DMS153 (cell line): ENCODE measurements at regions not wholly inside any gene's neighbourhood (a gene's known extent, or its start where the extent isn't known, plus 50 kb on each side); places are given as distances from the start of the nearest gene placed in this dataset.

Experiments
- DNase-seq: peaks from one replicate; lab custom pipeline; 2025; lab: John Stamatoyannopoulos, UW

DNA sequence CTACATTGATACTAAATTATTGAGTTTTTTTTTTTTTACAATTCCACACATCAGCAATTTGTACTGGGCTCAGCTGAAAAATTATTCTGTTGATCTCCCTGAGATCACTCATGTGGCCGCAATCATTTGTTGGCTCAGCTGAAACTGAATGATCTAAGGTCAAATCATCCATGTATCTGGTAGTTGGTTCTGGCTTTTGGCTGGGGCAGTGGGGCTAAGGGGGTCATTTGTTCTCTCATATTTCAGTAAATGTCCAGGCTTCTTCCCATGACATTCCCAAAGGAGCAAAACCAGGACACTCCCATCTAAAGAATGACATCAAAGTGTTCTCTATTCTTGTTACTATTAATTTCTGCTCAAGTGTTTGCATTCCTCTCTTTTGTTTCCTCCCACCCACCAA is 806.7 kb upstream of the ADGRL2 start:
- no peak for DNase-seq

- no peak for DNase-seq
Measured at GRCh38 chr1:80993154-80993980, 807.4 kb upstream of the ADGRL2 start.

DNA sequence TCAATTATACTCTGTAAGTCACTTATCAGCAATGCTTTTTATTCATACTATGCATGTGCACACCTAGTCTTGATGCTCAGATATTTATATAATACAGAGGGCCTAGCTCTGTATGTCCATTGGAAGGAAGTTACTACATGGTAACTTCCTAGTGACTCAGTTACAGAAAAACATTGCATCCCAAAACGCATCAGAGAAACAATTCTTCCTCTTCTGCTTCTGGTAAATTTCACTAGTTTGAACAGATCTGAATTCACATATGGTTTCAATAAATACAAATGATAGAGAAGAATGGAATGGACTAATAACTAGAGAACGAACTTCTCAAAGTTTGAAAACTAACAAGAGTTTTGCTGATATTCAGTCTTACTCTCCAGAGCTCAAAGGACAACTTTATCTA is 811.3 kb upstream of the ADGRL2 start:
- DNase-seq = no peak

DNA sequence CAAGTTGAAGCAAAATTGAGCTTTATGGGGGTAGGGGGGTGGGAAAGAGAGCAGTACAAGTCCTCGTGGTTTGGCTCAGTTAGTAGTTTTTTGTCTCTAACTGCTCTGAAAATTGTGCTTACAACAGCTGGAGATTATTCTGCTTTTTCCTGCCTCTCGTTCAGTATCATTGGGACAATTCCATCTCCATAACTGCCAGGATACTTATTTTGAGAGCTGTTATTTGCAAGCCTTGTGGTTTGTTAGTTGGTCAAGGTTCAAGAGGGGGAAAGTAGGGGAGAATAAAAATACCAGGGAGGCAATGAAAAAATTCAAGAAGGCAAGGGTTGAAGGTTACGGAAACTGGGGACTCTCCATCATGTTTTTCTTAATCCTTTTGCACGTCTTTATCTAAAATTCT is 811.8 kb upstream of the ADGRL2 start:
- DNase-seq = no peak

- no peak for DNase-seq
Measured at GRCh38 chr1:80987824-80988223, 812.9 kb upstream of the ADGRL2 start.

DNA sequence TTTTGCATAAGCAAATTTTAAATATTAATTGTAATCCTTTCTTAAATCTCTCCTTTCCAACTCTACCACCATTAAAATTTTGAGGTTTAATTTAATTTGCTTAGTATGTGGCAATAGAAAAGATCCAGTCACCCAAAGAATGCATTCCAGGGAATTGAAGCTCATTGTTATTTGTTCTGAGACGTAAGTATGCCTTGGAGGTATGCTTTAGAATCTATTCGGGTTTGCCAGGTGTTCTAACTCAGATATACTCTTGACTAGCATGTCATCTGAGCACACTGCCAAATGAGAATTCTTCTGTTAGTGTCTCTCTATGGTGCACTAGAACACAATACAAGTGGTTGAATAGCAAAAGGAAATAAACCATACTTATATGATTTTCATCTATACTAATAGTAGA is 813.6 kb upstream of the ADGRL2 start:
- DNase-seq = no peak

DNA sequence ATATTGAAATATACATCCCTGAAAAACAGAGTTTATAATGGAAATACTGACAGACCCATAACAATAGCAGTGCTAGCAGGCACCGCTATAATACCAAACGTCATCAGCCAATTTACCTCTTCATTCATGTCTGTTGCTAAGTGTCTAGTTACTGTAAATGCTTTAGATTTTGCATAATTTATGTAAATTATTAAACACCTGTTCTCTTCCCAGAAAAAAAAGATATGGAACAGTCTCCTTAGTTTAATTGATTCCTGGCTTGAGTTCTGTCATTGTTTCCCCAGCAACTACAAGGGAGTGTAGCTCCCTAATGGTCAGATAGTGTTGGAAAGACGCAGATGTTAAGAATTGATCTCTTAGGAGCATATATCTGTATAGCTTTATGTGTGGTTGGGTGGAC is 817.9 kb upstream of the ADGRL2 start:
- DNase-seq = no peak

GRCh38 chr1:80973101-80973500 is 827.6 kb upstream of the ADGRL2 start:
- no peak for DNase-seq

DNA sequence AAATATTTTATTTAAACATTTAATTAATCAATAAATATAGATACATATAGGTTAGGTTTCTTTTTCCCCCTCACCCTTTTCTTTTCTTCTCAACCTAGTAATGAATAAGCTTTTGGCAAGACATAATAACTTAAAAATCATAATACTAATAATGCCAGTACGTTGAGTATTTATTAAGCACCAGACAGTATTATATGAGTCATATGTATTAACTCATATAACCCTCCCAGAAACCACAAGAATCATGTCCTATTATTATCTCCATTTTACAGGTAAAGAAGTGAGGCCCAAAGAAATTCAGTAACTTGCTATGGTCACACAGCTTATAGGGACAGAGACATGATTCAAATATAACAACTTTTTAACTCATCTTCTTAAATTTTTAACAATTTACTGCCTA is 834.5 kb upstream of the ADGRL2 start:
- no peak for DNase-seq

- no peak for DNase-seq
Measured at GRCh38 chr1:80962564-80962963, 838.2 kb upstream of the ADGRL2 start.

DNA sequence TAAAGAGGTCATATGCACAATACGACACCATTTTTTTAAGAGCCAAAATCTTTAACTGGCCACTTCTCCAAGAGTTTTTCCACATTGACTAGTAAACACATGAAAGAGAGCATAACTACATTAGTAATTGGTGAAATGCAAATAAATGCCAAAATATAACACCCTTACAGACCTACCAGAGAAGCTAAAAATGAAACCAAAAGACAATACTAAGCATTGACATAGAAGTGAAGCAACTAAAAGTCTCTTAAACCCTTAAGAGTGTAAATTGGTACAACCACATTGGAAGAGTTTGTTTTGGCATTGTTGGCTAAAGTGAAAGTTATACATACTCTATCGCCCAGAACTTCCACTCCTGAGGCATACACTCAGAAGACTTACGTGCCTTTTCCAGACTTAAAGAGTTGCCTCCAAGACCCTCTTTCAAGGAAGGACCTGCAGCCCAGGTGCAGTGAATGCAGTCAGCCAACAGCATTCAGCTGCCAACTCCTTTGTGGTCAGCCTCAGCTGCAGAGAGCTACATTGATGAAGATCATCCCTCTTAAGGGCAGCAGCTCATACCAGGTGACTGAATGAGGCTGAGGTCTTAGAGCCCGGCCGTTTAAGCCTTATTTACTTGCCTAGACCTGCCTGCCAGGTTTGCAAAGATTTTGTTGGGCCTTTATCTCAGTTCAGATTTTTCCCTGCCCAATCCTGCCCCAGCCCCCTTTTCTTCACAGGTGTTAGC is 839.1 kb upstream of the ADGRL2 start:
- DNase-seq = peak; percentile 4

- no peak for DNase-seq
Measured at GRCh38 chr1:80933346-80933745, 867.4 kb upstream of the ADGRL2 start.

DNA sequence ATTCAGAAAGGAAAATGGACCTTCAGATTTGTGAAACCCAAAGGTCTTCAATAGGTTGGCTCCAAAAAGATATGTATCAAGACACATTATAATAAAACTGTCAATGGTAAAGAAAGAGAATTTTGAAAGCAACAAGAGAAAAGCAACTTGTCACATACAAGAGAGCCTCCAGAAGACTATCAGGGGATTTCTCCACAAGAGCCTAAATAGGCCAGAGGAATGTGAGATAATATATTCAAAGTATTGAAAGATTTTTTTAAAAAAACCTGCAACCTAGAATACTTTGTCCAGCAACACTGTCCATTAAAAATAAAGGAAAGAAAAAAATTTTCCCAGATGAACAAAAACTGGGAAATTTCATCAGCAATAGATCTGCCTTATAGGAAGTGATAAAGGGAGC is 869.6 kb upstream of the ADGRL2 start:
- DNase-seq = no peak

DNA sequence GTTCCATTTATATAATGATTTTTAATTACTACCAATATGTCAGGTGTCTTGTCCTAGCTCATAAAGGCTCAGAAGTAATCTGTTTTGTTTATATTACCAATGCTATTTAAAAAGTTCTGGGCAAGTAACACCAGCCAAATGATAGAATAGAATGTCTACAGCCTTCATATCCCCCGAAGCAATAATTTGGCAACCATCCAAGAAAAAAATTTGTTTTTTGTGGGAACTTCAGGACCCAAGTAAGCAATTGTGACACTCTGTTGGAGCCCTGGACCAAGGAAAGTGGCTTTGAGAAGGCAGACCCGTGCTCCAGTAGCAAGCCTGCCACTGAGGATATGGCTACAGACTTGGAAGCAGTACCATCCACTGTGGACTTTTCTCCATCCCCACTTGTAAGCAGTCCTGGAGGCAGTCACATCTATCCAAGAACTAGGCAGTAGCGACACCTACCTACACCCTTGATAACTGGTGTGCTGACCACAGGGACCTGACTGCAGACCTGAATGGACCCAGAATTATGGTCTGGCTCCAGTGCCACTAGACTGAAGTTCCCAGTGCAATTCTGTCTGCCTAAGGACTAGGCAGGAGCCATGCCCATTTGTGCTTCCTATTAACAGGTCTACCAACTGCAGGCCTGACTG is 870.7 kb upstream of the ADGRL2 start:
- no peak for DNase-seq

GRCh38 chr1:80926531-80926930 is 874.2 kb upstream of the ADGRL2 start:
- DNase-seq = no peak

- DNase-seq = no peak
Measured at GRCh38 chr1:80925130-80925805, 875.5 kb upstream of the ADGRL2 start.

GRCh38 chr1:80924290-80924689 is 876.4 kb upstream of the ADGRL2 start:
- DNase-seq = no peak

DNA sequence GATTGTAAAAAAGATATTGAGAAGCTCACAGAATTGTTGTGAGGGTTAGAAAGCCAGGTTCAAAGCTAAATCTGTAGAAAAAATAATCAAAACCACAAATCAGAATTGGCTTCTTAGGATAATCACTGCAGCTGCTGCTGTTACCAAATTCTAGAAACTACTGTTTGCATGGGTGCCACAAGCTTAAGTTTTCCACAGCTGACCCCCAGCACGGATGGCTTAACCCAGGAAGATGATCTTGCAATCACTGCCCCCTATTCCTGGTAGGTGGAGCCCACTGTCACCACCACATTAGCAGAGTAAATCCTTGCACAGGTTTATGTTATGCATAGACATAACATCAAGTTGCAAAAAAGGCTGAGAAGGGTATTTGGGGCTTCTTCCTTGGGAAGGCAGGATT is 877.8 kb upstream of the ADGRL2 start:
- DNase-seq = no peak

GRCh38 chr1:80919426-80919825 is 881.3 kb upstream of the ADGRL2 start:
- DNase-seq = no peak

DNA sequence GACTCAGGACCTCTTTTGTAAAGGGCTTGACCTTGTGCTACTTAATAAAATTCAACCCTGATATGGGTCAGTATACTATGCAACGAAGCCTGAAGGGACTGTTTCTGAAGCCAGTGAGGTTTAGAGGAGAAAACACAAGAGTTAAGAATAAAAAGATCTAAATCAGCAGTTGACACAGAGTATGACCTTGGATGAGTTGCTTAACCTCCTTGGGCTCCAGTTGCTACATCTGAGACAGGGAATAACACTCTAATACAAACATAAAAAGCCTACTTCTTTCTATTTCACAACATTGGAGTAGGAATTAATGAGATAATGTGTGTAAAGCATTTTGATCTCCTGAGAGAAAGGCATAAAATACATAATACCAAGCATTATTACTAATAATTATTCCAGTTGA is 882.4 kb upstream of the ADGRL2 start:
- DNase-seq = no peak

DNA sequence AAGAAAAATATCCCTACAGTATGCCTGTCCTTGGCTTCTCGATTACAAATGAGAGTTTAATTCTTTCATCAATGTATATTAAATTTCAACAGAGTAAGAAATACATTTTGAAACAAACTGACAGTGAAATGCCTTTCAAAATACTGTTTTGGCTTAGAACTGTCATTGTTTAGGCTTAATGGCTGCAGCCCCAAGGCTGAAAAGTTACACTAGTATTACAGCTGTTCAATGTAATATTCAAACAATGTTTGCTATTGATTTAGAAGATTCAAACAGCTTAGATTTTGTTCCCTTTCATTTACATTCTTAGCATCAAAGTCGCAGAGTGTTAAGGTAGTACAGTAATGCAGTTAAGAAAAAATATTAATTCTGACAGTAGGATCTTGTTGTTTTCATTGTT is 882.9 kb upstream of the ADGRL2 start:
- no peak for DNase-seq

- DNase-seq = no peak
Measured at GRCh38 chr1:80917225-80917624, 883.5 kb upstream of the ADGRL2 start.

GRCh38 chr1:80915491-80915890 is 885.2 kb upstream of the ADGRL2 start:
- DNase-seq = no peak
